Loucy (cell line): ENCODE measurements at regions not wholly inside any gene's neighbourhood (a gene's known extent, or its start where the extent isn't known, plus 50 kb on each side); places are given as distances from the start of the nearest gene placed in this dataset.

Experiments
- EZH2phosphoT487 ChIP-seq: fragments of 200-600 bp; IDR thresholded peaks from 2 replicates; pipeline ENCODE4 v1.6.1; 2018; ENCODE audit warnings: antibody characterized with exemption, mild to moderate bottlenecking, moderate library complexity, borderline replicate concordance
- TF ChIP-seq, protein P1 (sequence below): fragments of 200-600 bp; sonication (generic); conservative IDR thresholded peaks from 2 replicates; pipeline ENCODE4 v1.5.1; 2014; ENCODE audit warnings: mild to moderate bottlenecking, antibody characterized with exemption, low read length

DNA sequence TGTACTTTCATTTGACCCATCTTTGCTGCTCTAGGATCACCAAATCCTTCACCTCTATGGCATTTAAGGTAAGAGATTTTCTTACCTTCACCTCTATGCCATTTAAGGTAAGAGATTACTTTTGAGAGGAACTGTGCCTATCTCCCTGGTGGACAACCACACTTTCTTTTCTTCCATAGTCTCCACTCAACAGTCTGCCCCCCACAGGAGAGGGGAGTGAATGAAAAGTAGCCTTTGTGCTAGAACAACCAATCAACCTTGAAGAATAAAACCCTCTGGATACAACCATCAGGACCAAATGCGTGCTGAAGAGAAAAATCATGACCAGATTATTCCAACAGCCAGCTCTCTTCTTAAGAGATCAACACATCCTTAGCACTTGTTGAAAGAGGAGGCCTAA lies 258.6 kb upstream of the TMPO start:
- TF ChIP-seq, protein P1, sequence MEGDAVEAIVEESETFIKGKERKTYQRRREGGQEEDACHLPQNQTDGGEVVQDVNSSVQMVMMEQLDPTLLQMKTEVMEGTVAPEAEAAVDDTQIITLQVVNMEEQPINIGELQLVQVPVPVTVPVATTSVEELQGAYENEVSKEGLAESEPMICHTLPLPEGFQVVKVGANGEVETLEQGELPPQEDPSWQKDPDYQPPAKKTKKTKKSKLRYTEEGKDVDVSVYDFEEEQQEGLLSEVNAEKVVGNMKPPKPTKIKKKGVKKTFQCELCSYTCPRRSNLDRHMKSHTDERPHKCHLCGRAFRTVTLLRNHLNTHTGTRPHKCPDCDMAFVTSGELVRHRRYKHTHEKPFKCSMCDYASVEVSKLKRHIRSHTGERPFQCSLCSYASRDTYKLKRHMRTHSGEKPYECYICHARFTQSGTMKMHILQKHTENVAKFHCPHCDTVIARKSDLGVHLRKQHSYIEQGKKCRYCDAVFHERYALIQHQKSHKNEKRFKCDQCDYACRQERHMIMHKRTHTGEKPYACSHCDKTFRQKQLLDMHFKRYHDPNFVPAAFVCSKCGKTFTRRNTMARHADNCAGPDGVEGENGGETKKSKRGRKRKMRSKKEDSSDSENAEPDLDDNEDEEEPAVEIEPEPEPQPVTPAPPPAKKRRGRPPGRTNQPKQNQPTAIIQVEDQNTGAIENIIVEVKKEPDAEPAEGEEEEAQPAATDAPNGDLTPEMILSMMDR: peak; percentile 37; the same call in 1 of the 2 replicates
- TF ChIP-seq EZH2phosphoT487: no peak
